GM08714 (cell line): ENCODE measurements at regions not wholly inside any gene's neighbourhood (a gene's known extent, or its start where the extent isn't known, plus 50 kb on each side); places are given as distances from the start of the nearest gene placed in this dataset.

ENCODE experiments used
- H3K4me3 ChIP-seq: fragments of 200-500 bp; sonication (Bioruptor generic); 2 replicates; pipeline ENCODE4 v1.5.1; 2014; ENCODE audit warnings: mild to moderate bottlenecking, low read length, inconsistent platforms
- ZNF274 ChIP-seq: IDR thresholded peaks from 2 replicates; pipeline ENCODE4 v1.6.1; 2012; ENCODE audit warnings: mild to moderate bottlenecking, low read depth, low read length

GRCh38 chr2:145108361-145108778 is 588.5 kb upstream of the ZEB2 start:
- no peak for TF ChIP-seq ZNF274
- no peak overlapping the region for H3K4me3 ChIP-seq

- no peak for TF ChIP-seq ZNF274
- H3K4me3 ChIP-seq: no peak overlapping the region
Observed at GRCh38 chr2:145106293-145106692, 586.4 kb upstream of the ZEB2 start.

DNA sequence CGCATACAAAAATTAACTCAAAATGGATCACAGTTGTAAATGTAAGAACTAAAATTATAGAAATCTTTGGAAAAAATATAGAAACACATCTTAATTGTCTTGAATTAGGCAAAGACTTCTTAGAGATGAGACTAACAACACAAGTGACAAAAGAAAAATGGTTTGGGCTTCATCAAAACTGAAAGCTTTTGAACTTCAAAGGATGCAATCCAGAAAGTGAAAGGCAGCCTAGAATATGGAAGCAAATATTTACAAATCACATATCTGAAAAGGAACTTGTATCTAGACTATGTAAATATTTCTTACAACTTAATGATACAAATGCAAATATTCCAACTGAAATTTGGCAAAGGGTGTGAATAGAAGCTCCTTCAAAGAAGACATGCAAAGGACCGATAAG is 582.8 kb upstream of the ZEB2 start:
- TF ChIP-seq ZNF274: no peak
- no peak overlapping the region for H3K4me3 ChIP-seq

DNA sequence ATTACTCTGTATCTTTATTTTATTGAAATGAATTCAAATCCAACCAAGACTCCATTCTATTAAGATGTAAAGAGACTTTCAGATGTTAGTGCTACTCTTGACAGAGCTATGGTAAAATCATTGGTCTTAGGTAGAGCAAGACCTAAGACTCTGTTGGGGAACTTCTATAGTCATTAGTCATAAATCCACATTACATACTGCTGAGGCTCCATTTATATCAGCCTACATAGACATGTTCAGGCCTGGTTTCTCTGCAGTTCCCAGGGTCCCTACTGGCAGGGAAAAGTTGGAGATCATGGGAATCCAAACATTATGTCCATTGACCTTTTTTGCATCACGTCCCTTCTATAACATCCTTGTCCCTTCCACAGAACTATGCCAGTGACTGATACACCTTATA is 580.4 kb upstream of the ZEB2 start:
- no peak for TF ChIP-seq ZNF274

DNA sequence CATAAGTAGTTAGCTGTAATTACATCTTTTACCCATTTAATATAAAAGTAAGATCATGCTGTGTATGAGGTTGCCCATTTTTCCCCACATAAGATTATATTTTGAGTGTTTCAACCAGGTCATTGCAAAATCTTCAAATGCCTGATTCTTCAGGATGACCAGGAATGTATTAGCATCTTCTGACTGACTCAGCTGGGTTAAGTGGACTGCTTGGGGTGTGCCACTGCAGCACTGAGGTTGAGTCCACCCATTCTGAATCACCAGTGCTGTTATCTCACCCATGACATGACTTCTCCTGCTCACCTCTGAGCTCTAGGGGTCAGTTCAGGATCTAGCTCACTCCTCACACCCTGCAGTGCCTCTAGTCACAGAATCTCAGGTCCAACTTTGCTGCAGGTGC is 576.7 kb upstream of the ZEB2 start:
- no peak overlapping the region for H3K4me3 ChIP-seq
- no peak for TF ChIP-seq ZNF274

More for the DNA sequence above, 580.4 kb upstream of the ZEB2 start:
- no peak overlapping the region for H3K4me3 ChIP-seq

DNA sequence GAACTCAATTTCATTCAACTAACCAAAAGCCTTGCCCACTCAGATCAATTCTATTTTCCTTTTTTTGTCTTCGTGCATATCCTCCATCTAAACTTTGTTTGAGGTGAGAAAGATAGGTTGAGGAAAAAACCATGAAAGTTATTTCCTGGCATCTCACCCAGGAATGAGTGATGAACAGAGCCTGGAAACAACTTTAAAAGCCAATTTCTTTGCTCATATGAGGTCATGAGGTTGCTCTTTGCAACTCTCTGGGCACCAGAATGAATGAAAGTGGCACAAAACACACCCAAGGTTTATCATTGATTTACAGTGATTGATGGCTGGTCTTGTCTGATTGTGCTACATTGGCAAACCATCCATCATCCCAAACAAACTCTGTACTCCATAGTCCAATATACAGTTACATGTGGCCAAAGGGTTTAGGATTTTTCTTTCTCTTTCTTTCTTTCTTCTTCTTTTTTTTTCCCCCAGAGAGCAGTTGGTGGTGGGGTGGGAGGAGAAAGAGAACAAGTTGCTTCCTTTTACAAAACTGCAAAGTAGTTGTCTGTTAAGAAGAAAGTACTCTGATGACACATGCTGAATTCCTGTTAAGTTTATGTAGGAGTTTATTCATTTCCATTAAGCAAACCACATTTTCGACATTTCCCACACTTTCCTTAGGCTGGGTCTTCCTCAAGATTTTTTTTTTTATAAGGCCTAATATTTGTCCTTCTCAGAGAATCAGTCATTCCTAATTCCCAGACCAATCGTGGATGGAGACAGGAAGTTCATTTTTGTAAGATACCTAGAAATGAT is 575.9 kb upstream of the ZEB2 start:
- TF ChIP-seq ZNF274: no peak
- H3K4me3 ChIP-seq: no peak overlapping the region

DNA sequence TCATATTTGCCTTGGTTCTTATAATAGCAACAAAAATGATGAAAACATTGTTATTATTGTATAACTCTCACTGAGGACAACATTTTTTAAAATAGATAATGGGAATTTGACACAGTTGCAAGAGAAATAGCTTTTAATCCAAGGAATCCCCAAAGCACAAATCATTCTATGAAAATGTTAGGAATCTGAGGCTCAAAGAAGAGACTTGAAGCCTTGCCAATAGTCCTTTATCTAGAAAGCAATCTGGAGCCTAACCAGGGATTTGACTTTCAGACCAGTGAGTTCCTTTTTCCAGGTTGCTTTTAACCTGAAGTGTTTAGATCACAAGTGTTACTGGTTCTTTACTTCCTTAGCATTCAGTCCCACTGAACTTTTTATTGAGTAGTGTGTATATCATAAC is 574.5 kb upstream of the ZEB2 start:
- TF ChIP-seq ZNF274: no peak
- no peak overlapping the region for H3K4me3 ChIP-seq

DNA sequence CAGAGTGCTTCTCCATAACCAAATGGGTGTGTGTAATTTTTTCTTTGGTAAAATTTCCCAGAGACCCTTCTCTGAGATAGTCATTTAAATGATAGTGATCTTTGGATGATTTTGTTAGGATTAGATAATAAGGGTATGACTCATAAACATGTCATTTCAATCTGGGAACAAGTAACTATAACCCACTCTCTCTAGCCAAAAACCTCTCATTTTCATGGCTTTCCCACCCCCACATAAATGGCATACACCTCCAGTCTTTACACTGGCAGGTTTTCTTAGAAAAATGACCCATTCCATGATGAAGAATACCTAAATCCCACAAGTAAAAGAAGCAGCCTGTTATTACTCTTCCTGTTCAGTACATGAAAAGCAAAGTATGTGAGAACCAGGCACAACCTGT is 572.0 kb upstream of the ZEB2 start:
- no peak overlapping the region for H3K4me3 ChIP-seq
- TF ChIP-seq ZNF274: no peak

DNA sequence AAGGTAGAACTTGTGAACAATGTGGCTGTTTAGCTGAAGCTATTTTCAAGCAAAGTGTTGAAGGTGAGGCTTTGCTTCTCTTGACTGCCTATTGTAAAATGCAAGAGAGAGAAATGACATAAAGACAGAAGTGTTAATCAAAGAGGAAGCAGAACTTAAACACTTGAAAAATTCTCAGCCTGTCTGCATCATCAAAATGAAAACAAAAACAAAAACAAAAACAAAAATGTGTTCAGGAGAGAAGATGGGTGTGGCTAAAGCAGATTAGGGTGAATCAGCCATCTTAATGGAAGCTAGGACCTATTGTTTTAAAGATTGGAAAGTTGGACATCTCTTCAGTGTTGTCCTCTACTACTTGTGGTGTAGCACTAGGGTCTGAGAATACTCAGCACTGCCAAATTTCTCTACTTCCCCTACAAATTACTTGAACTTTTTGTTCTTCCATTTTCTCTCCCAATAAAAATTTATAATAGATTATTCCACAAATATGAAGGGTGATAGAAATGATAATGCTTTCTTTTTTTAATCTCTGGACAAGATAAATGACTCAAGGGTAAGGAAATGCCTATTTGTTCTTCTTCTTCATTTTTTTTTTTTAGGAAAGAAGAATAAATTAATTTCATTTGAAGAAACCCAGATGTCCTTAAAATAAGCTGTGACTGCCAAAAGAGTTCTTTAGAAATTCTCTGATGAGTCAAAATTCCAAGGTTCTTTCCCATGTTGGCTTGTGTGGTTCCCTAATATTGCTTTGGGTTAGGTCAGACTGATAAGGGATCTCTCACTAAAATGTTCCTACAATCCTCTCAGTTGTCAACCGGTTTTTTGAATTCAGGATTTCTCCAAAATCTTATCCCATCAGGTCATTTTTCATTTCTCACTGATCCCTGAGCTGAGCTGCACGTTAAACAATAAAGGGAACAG is 571.2 kb upstream of the ZEB2 start:
- H3K4me3 ChIP-seq: no peak overlapping the region
- TF ChIP-seq ZNF274: no peak

GRCh38 chr2:145088756-145089155 is 568.8 kb upstream of the ZEB2 start:
- no peak overlapping the region for H3K4me3 ChIP-seq
- no peak for TF ChIP-seq ZNF274

- no peak for TF ChIP-seq ZNF274
- H3K4me3 ChIP-seq: no peak overlapping the region
Observed at GRCh38 chr2:145086910-145087309, 567.0 kb upstream of the ZEB2 start.

GRCh38 chr2:145085612-145086011 is 565.7 kb upstream of the ZEB2 start:
- H3K4me3 ChIP-seq: no peak overlapping the region
- TF ChIP-seq ZNF274: no peak

DNA sequence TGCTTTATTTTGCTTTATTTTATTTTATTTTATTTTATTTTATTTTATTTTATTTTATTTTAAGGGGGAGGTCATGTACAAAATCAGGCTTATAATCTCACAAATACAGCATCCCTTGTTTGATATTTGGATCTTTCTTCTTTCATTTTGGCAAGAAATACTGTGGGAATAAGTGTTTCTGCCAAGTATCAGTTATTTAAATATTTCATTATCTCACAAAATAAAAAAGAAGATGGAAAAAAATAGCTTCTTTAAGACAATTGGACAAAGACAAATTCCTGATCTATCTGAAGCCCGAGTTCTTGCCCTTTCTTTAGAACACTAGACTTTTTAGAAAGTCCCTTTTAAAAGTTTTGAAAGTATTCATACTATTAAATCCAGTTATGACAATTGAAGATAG is 560.5 kb upstream of the ZEB2 start:
- no peak overlapping the region for H3K4me3 ChIP-seq
- no peak for TF ChIP-seq ZNF274

DNA sequence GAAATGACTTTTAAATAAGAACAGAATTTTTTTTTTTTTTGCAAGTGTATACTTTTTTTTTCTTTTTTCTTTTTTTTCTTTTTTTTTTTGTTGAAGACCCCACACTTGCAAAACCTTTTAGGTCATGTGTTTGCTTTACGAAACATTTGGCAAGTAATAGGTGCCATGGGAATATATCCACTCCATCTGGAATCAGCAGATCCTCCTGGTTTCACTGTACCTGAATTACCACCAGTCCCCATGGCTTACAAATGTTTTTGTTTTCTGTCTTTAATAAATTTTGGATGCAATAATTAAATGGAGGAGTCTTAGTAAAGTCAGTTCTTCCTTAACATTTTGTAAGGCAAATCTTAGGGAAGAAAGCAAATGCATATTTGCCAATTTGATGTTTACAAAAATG is 559.7 kb upstream of the ZEB2 start:
- TF ChIP-seq ZNF274: no peak
- H3K4me3 ChIP-seq: no peak overlapping the region

- no peak overlapping the region for H3K4me3 ChIP-seq
Observed at GRCh38 chr2:145078923-145079322, 559.0 kb upstream of the ZEB2 start.

More at GRCh38 chr2:145078923-145079322, 559.0 kb upstream of the ZEB2 start:
- TF ChIP-seq ZNF274: no peak
